ENCODE measurements at regions not wholly inside any gene's neighbourhood (a gene's known extent, or its start where the extent isn't known, plus 50 kb on each side); places are given as distances from the start of the nearest gene placed in this dataset.
A peak's percentile ranks its signal among the peaks of the same experiment; 100 is the strongest.

DNA sequence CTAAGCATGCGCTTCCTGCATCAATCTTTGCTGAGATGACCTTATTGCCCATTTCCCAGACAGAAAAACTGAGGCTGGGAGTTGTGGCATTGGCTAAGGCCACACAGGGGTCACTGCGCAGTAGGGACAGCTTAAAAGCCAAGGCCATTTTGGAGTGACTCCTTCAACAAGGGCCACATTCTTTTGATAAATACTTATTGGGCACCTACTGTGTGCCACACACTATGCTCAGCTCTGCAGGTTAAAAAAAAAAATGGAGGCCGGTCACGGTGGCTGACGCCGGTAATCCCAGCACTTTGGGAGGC, 108.6 kb downstream of the CEBPB start:
- H3K27me3 ChIP-seq = no peaks in the 10 kb centered on the region
- no peaks in the 10 kb centered on the region for H3K9me3 ChIP-seq
- ATAC-seq (no peak), DNase-seq (no peak), FAIRE-seq (no peak)
- TF ChIP-seq, protein P1, sequence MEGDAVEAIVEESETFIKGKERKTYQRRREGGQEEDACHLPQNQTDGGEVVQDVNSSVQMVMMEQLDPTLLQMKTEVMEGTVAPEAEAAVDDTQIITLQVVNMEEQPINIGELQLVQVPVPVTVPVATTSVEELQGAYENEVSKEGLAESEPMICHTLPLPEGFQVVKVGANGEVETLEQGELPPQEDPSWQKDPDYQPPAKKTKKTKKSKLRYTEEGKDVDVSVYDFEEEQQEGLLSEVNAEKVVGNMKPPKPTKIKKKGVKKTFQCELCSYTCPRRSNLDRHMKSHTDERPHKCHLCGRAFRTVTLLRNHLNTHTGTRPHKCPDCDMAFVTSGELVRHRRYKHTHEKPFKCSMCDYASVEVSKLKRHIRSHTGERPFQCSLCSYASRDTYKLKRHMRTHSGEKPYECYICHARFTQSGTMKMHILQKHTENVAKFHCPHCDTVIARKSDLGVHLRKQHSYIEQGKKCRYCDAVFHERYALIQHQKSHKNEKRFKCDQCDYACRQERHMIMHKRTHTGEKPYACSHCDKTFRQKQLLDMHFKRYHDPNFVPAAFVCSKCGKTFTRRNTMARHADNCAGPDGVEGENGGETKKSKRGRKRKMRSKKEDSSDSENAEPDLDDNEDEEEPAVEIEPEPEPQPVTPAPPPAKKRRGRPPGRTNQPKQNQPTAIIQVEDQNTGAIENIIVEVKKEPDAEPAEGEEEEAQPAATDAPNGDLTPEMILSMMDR (IDR thresholded peaks at IDR 0.05) = no peak
- peaks cover 0 to 4% (median 0%) of the 10 kb centered on the region in 3 donors for H3K4me1 ChIP-seq
- intact Hi-C loops (cut with DNase I) = no loop called here
- WGBS, 2 donors = 91 to 93% methylated on average over 6 of the region's 6 CpGs
- H3K4me3 ChIP-seq = no peak overlapping the region
- H3K27ac ChIP-seq = no peak overlapping the region
- no peaks in the 10 kb centered on the region for H3K36me3 ChIP-seq

DNA sequence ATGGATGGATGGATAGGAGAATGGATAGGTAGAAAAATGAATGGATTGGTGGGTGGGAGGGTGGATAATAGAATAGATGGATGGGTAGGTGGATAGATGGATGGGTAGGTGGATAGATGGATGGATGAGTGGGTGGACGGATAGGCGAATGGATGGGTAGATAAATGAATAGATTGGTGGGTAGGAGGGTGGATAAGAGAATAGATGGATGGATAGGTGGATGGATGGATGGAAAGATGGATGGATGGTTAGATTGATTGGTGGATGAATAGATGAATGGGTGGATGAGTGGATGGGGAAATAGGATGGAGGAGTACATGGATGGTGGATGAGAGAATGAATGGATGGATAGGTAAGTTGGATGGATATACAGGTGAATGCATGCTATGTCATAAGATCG, 110.5 kb downstream of the CEBPB start:
- 84 to 88% methylated on average over 3 of the region's 3 CpGs for WGBS, 2 donors
- intact Hi-C loops (cut with DNase I) = no loop called here
- no peak overlapping the region for H3K4me3 ChIP-seq
- no peaks in the 10 kb centered on the region for H3K36me3 ChIP-seq
- peaks cover 0 to 12% (median 0%) of the 10 kb centered on the region in 3 donors for H3K4me1 ChIP-seq
- DNase-seq = no peak
- no peak for ATAC-seq
- H3K27me3 ChIP-seq = no peaks in the 10 kb centered on the region
- no peaks in the 10 kb centered on the region for H3K9me3 ChIP-seq
- TF ChIP-seq, protein P1 (IDR thresholded peaks at IDR 0.05) = no peak
- FAIRE-seq = no peak
- no peak overlapping the region for H3K27ac ChIP-seq

DNA sequence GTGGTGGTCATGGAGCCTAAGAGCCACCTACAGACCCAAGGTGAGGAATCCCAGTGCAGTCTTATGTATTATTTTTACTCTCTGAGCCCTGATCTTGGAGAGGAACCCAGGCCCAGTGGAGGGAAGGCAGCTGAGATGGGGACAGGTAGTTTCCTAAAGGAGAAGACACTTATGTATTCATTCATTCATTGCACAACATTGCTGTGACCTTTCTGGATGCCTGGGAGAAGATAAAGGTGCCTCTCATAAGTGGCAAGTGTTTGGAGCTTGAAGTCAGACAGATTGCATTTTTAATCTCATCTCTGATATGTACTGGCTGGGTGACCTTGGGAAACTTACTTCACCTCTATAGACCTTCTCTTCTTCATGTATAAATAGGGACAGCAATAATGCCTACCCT, 111.1 kb downstream of the CEBPB start:
- intact Hi-C loops (cut with DNase I) = no loop called here
- Histone ChIP-seq H3K36me3 (no peaks in the 10 kb centered on the region), H3K4me3 (no peak overlapping the region), H3K9me3 (no peaks in the 10 kb centered on the region), H3K27ac (no peak overlapping the region), H3K4me1 (peaks cover 0 to 16% (median 0%) of the 10 kb centered on the region in 3 donors), H3K27me3 (no peaks in the 10 kb centered on the region)
- DNase-seq = peak in 1 of 6 donors; percentile 3
- TF ChIP-seq, protein P1 (IDR thresholded peaks at IDR 0.05) = no peak
- no peak for FAIRE-seq
- ATAC-seq = no peak

DNA sequence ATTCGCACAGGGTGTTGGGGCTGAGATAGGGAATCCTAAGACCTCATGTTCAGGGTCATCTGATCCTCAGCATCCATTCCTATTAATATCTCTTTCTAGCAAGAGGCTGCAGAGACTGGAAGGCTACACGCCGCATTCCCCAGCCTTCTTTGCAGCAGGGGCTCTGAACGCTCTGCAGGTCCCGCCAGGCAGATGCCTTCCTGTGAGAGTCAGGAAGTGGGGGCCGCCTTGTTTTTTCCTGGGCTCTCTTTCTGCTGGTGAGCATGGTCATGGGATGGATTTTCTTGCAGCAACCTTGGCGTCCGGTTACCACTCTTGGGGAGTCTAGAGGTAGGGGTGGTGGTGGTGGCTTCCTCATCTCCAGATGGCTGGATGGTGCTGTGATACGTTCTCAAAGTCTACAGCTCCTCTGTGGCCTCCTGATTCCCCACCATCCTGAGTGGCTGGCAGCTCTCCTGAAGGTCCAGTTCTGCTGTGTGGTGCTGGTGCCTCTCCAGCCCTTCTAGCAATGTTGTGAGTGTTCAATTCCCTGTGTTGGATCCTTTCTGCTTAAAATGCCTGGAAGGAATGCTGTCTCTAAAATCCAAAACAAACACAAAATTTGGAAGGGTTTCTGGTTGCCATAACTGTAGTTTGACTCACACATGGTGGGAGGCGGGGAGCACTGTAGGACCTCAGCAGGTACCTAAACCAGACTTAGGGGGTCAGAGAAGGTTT, 111.9 kb downstream of the CEBPB start:
- ATAC-seq = no peak
- H3K27ac ChIP-seq = no peak overlapping the region
- peaks cover 0 to 16% (median 0%) of the 10 kb centered on the region in 3 donors for H3K4me1 ChIP-seq

More for the DNA sequence above, 111.9 kb downstream of the CEBPB start:
- FAIRE-seq (no peak), DNase-seq (peak in 1 of 6 donors; percentile 37)
- Histone ChIP-seq H3K27me3 (no peaks in the 10 kb centered on the region), H3K4me3 (no peak overlapping the region), H3K9me3 (no peaks in the 10 kb centered on the region), H3K36me3 (no peaks in the 10 kb centered on the region)
- WGBS, 2 donors = 85 to 91% methylated on average over 10 of the region's 10 CpGs
- intact Hi-C loops (cut with DNase I) = no loop called here
- TF ChIP-seq, protein P1 (IDR thresholded peaks at IDR 0.05) = no peak

Measured in pancreas (tissue), 10 donors.